ENCODE measurements at regions not wholly inside any gene's neighbourhood (a gene's known extent, or its start where the extent isn't known, plus 50 kb on each side); places are given as distances from the start of the nearest gene placed in this dataset.

DNA sequence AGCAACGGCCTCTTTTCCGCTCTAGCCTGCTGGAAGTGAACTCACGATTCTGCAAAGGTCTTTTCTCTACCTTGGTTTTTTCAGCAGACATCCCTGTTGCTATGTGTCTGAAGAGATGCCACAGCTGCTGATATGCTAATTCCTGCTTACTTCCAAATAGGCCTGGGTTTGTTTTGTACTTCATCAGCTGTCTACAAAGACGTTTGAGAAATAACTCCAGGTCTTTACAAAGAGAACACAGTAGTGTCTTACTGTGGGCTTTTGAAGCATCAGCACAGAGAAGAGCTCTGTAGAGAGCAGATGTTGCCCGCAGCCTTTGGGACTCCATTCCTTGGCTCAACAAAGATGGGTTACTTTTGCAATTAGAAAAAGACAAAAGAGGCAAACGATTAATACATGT is 1366.5 kb downstream of the AACS start:
- no peak for TF ChIP-seq POLR2AphosphoS5 (IDR thresholded peaks at IDR 0.05; ENCODE audit: low read depth)
- TF ChIP-seq CTCF (conservative IDR thresholded peaks at IDR 0.05; ENCODE audit: low read depth in 2 of 2): no peak
- no peak for TF ChIP-seq REST (IDR thresholded peaks at IDR 0.05; ENCODE audit: unreplicated experiment)
- no peak for TF ChIP-seq EZH2 (IDR thresholded peaks at IDR 0.05; ENCODE audit: low read depth, unreplicated experiment)
- no peak for TF ChIP-seq ZNF114 (CRISPR knock-in tag; IDR thresholded peaks at IDR 0.05)
